Pancreas (tissue), 10 donors: ENCODE measurements at regions not wholly inside any gene's neighbourhood (a gene's known extent, or its start where the extent isn't known, plus 50 kb on each side); places are given as distances from the start of the nearest gene placed in this dataset.
"Not testable (repeated sequence)": the region's sequence is repeated elsewhere in the genome, so short reads cannot be mapped to it uniquely, and the experiment has no call there.

Experiments used
- ATAC-seq, 4 donors: fragments of 200-7000 bp; cut with Tn5 transposase; one replicate each; pipeline versions ENCODE4 v1.8.0 to v1.9.1; 2020; ENCODE audit warnings: mild to moderate bottlenecking in 4 of 4, moderate library complexity in 4 of 4
- DNase-seq, 6 donors: peaks; one replicate each; pipeline ENCODE4 v3.0.0-alpha.2; 2020
- FAIRE-seq: peaks from 2 replicates; lab custom pipeline; 2012; peaks lifted over from hg19 to GRCh38; lab: Jason Lieb, UNC
- H3K27ac ChIP-seq, 4 donors: fragments of 200-600 bp; sonication (generic); 1 replicate in 3 of 4; 2 replicates in 1 of 4; pipeline versions ENCODE4 v1.5.0 to v1.8.0; 2020
- H3K27me3 ChIP-seq, 4 donors: fragments of 200-600 bp; one replicate each; pipeline ENCODE4 v1.8.0; 2021
- H3K36me3 ChIP-seq, 3 donors: fragments of 200-600 bp; sonication (generic) in 1 of 3; one replicate each; pipeline versions ENCODE4 v1.5.0 to v1.8.0; 2020 to 2021
- H3K4me1 ChIP-seq, 3 donors: fragments of 200-600 bp; one replicate each; pipeline ENCODE4 v1.8.0; 2021
- H3K4me3 ChIP-seq, 4 donors: fragments of 200-600 bp; sonication (generic) in 2 of 4; one replicate each; pipeline versions ENCODE4 v1.5.0 to v1.8.0; 2020 to 2021
- H3K9me3 ChIP-seq, 4 donors: fragments of 200-600 bp; one replicate each; pipeline ENCODE4 v1.8.0; 2021
- CTCF ChIP-seq, 4 donors: fragments of 200-600 bp; sonication (generic) in 3 of 4; IDR thresholded peaks; one replicate each; pipeline versions ENCODE4 v1.5.0 to v1.8.0; 2021; ENCODE audit warnings: antibody characterized with exemption in 4 of 4
- WGBS, 2 donors: extraction: QIAGEN DNeasy Blood & Tissue Kit; methylation state at CpG; one replicate each; pipeline ENCODE4 v1.1.7; 2013; 5-methylcytosine and 5-hydroxymethylcytosine counted together
- intact Hi-C, 3 donors: fragments of 100-400 bp; cut with DNase I; formaldehyde crosslinking; loops; one replicate each; pipeline versions ENCODE4 v1.11.1 to v1.14.2; 2022
- donor health status: healthy with polysubstance abuse.
- donor health status: DM: no; HTN: no; CAD: no; lungs with moderate emphysema.
- donor health status: DM: no; HTN: no; CAD: no.
- donor health status: control.
- donor health status: control.
- donor health status: Bipolar disorder and iron deficiency.
- donor health status: DM: yes; HTN: yes; CAD: no.
- donor health status: DM: no; HTN: no; CAD: no.
- donor health status: DM: no; HTN: no; CAD: no.
- donor health status: DM: yes; HTN: yes; CAD: no.

GRCh38 chr12:23236811-23237210 lies 611.8 kb downstream of the ETNK1 start:
- intact Hi-C loops: no loop called here
- no peak for ATAC-seq
- no peak for FAIRE-seq
- WGBS, 2 donors: 91 to 92% methylated on average over 1 of the region's 1 CpG
- Histone ChIP-seq H3K27ac (no peak overlapping the region), H3K27me3 (no peaks in the 10 kb centered on the region), H3K4me3 (no peak overlapping the region), H3K9me3 (no peaks in the 10 kb centered on the region), H3K4me1 (no peaks in the 10 kb centered on the region), H3K36me3 (no peaks in the 10 kb centered on the region)
- no peak for TF ChIP-seq CTCF (IDR thresholded peaks at IDR 0.05)
- DNase-seq: no peak

GRCh38 chr12:23238190-23238589 lies 613.2 kb downstream of the ETNK1 start:
- Histone ChIP-seq H3K9me3 (no peaks in the 10 kb centered on the region), H3K36me3 (no peaks in the 10 kb centered on the region), H3K4me1 (no peaks in the 10 kb centered on the region), H3K27ac (no peak overlapping the region), H3K27me3 (no peaks in the 10 kb centered on the region), H3K4me3 (no peak overlapping the region)
- DNase-seq (no peak), ATAC-seq (no peak), FAIRE-seq (no peak)
- no peak for TF ChIP-seq CTCF (IDR thresholded peaks at IDR 0.05)
- 52 to 73% methylated on average over 3 of the region's 3 CpGs for WGBS, 2 donors
- intact Hi-C loops: no loop called here

- intact Hi-C loops: no loop called here
- no peak overlapping the region for H3K4me3 ChIP-seq
- FAIRE-seq: no peak
Observed at GRCh38 chr12:23238957-23239356, 614.0 kb downstream of the ETNK1 start.

GRCh38 chr12:23245186-23245585 lies 620.2 kb downstream of the ETNK1 start:
- Histone ChIP-seq H3K9me3 (no peaks in the 10 kb centered on the region), H3K4me1 (no peaks in the 10 kb centered on the region), H3K27ac (no peak overlapping the region), H3K27me3 (no peaks in the 10 kb centered on the region), H3K36me3 (no peaks in the 10 kb centered on the region), H3K4me3 (no peak overlapping the region)
- 73 to 88% methylated on average over 2 of the region's 2 CpGs for WGBS, 2 donors
- DNase-seq: no peak
- no peak for TF ChIP-seq CTCF (IDR thresholded peaks at IDR 0.05)
- no peak for FAIRE-seq
- ATAC-seq: no peak
- intact Hi-C loops: no loop called here

More at GRCh38 chr12:23238957-23239356, 614.0 kb downstream of the ETNK1 start:
- Histone ChIP-seq H3K27me3 (no peaks in the 10 kb centered on the region), H3K4me1 (no peaks in the 10 kb centered on the region), H3K27ac (no peak overlapping the region), H3K9me3 (no peaks in the 10 kb centered on the region), H3K36me3 (no peaks in the 10 kb centered on the region)
- ATAC-seq (no peak), DNase-seq (no peak)
- TF ChIP-seq CTCF (IDR thresholded peaks at IDR 0.05): no peak

GRCh38 chr12:23253191-23253590 lies 628.2 kb downstream of the ETNK1 start:
- no peak for DNase-seq
- Histone ChIP-seq H3K36me3 (no peaks in the 10 kb centered on the region), H3K27me3 (no peaks in the 10 kb centered on the region), H3K9me3 (no peaks in the 10 kb centered on the region), H3K27ac (no peak overlapping the region), H3K4me1 (no peaks in the 10 kb centered on the region), H3K4me3 (no peak overlapping the region)
- intact Hi-C loops: no loop called here
- 70 to 72% methylated on average over 4 of the region's 4 CpGs for WGBS, 2 donors
- no peak for TF ChIP-seq CTCF (IDR thresholded peaks at IDR 0.05)
- ATAC-seq: no peak
- no peak for FAIRE-seq

- ATAC-seq, H3K9me3 ChIP-seq, H3K36me3 ChIP-seq, H3K4me1 ChIP-seq, H3K4me3 ChIP-seq, DNase-seq, H3K27me3 ChIP-seq, FAIRE-seq, H3K27ac ChIP-seq, intact Hi-C loops: not testable (repeated sequence)
- WGBS, 2 donors: 71 to 75% methylated on average over 6 of the region's 6 CpGs
Observed at GRCh38 chr12:23253910-23254309, 628.9 kb downstream of the ETNK1 start.
